GM19438 (cell line): ENCODE measurements at regions not wholly inside any gene's neighbourhood (a gene's known extent, or its start where the extent isn't known, plus 50 kb on each side); places are given as distances from the start of the nearest gene placed in this dataset.
"Not testable (repeated sequence)": the region's sequence is repeated elsewhere in the genome, so short reads cannot be mapped to it uniquely, and the experiment has no call there.

Experiments used
- ATAC-seq: cut with Tn5 transposase; IDR thresholded peaks from one replicate; pipeline ENCODE4 v1.9.1; 2021; ENCODE audit warnings: low read depth; ENCODE audit not compliant: unreplicated experiment

- ATAC-seq, result no peak
These were observed 542.1 kb downstream of the XYLT1 start for GRCh38 chr16:16928532-16929109.

- ATAC-seq, result no peak
These were observed 540.3 kb downstream of the XYLT1 start for GRCh38 chr16:16930309-16931000.

- no peak for ATAC-seq
These were observed 536.9 kb downstream of the XYLT1 start for GRCh38 chr16:16933861-16934260.

GRCh38 chr16:16934660-16935059 lies 536.1 kb downstream of the XYLT1 start:
- ATAC-seq, result no peak

GRCh38 chr16:16935909-16936308 lies 534.9 kb downstream of the XYLT1 start:
- ATAC-seq, result not testable (repeated sequence)

- no peak for ATAC-seq
These were observed 533.2 kb downstream of the XYLT1 start for GRCh38 chr16:16937576-16937975.

GRCh38 chr16:16938009-16938408 lies 532.8 kb downstream of the XYLT1 start:
- no peak for ATAC-seq

GRCh38 chr16:16938980-16939379 lies 531.8 kb downstream of the XYLT1 start:
- ATAC-seq, result no peak

GRCh38 chr16:16940351-16940750 lies 530.4 kb downstream of the XYLT1 start:
- ATAC-seq, result no peak

- not testable (repeated sequence) for ATAC-seq
These were observed 527.9 kb downstream of the XYLT1 start for GRCh38 chr16:16942849-16943248.

- ATAC-seq, result no peak
These were observed 525.6 kb downstream of the XYLT1 start for GRCh38 chr16:16945207-16945606.

- no peak for ATAC-seq
These were observed 514.4 kb downstream of the XYLT1 start for GRCh38 chr16:16956376-16956775.

- no peak for ATAC-seq
These were observed 510.0 kb downstream of the XYLT1 start for GRCh38 chr16:16960785-16961184.

GRCh38 chr16:16966439-16966838 lies 504.3 kb downstream of the XYLT1 start:
- no peak for ATAC-seq

- ATAC-seq, result no peak
These were observed 499.7 kb downstream of the XYLT1 start for GRCh38 chr16:16971042-16971441.

- ATAC-seq, result no peak
These were observed 497.9 kb downstream of the XYLT1 start for GRCh38 chr16:16972831-16973230.

- no peak for ATAC-seq
These were observed 496.8 kb downstream of the XYLT1 start for GRCh38 chr16:16973707-16974591.

- ATAC-seq, result no peak
These were observed 488.1 kb downstream of the XYLT1 start for GRCh38 chr16:16982614-16983013.

GRCh38 chr16:16983582-16983981 lies 487.2 kb downstream of the XYLT1 start:
- no peak for ATAC-seq

- ATAC-seq, result not testable (repeated sequence)
These were observed 486.7 kb downstream of the XYLT1 start for GRCh38 chr16:16984091-16984490.

- ATAC-seq, result no peak
These were observed 485.1 kb downstream of the XYLT1 start for GRCh38 chr16:16985707-16986106.
